WTC11 (cell line): ENCODE measurements at regions not wholly inside any gene's neighbourhood (a gene's known extent, or its start where the extent isn't known, plus 50 kb on each side); places are given as distances from the start of the nearest gene placed in this dataset.

Experiments
- ATAC-seq: fragments of 200-7000 bp; cut with Tn5 transposase; 2 replicates; pipeline ENCODE4 v1.10.0; 2021; ENCODE audit warnings: mild to moderate bottlenecking, moderate library complexity
- CTCF ChIA-PET: fragments of 300-600 bp; sonication (Branson Sonifier 250); formaldehyde crosslinking; loops from one replicate; lab custom pipeline; 2021; ENCODE audit warnings: antibody characterized with exemption; lab: Charles Lee
- POLR2A ChIA-PET: fragments of 350-600 bp; sonication (Branson Sonifier 250); formaldehyde crosslinking; loops from one replicate; lab custom pipeline; 2021; ENCODE audit warnings: antibody characterized with exemption; lab: Charles Lee
- DNase-seq: peaks from one replicate; pipeline ENCODE4 v3.0.0; 2021; ENCODE audit warnings: low spot score
- H3K27ac Mint-ChIP-seq: 2 replicates; pipeline ENCODE4 v1.8.0; 2021; ENCODE audit warnings: mixed read lengths
- H3K27me3 Mint-ChIP-seq: 2 replicates; pipeline ENCODE4 v1.8.0; 2021; ENCODE audit warnings: low read depth, mild to moderate bottlenecking, moderate library complexity, mixed read lengths
- H3K36me3 Mint-ChIP-seq: 2 replicates; pipeline ENCODE4 v1.8.0; 2021; ENCODE audit warnings: mixed read lengths
- H3K4me1 Mint-ChIP-seq: 2 replicates; pipeline ENCODE4 v1.8.0; 2022; ENCODE audit warnings: mixed read lengths
- H3K4me3 Mint-ChIP-seq: 2 replicates; pipeline ENCODE4 v1.8.0; 2021; ENCODE audit warnings: mild to moderate bottlenecking, moderate library complexity, mixed read lengths
- H3K9me3 Mint-ChIP-seq: 2 replicates; pipeline ENCODE4 v1.8.0; 2021; ENCODE audit warnings: mixed read lengths
- ELF4 ChIP-seq: sonication (generic); formaldehyde crosslinking; IDR thresholded peaks from 2 replicates; pipeline ENCODE4 v1.8.1; 2022; ENCODE audit warnings: low read depth, mild to moderate bottlenecking, moderate library complexity, missing genetic modification reagents
- GTF2I ChIP-seq: fragments of 250-450 bp; sonication (Bioruptor Pico); conservative IDR thresholded peaks from 2 replicates; pipeline ENCODE4 v1.4.0; 2021; ENCODE audit warnings: mild to moderate bottlenecking
- NFE2L1 ChIP-seq: sonication (generic); formaldehyde crosslinking; IDR thresholded peaks from 2 replicates; pipeline ENCODE4 v1.8.1; 2023; ENCODE audit warnings: missing genetic modification reagents
- SMAD3 ChIP-seq: sonication (generic); formaldehyde crosslinking; IDR thresholded peaks from 2 replicates; pipeline ENCODE4 v1.8.0; 2022; ENCODE audit warnings: missing genetic modification reagents, mild to moderate bottlenecking, borderline replicate concordance
- ZNF416 ChIP-seq: fragments of 250-450 bp; sonication (Bioruptor Pico); IDR thresholded peaks from 2 replicates; pipeline ENCODE4 v1.9.0; 2021; ENCODE audit warnings: mild to moderate bottlenecking, inconsistent platforms
- ZNF423 ChIP-seq: fragments of 250-450 bp; sonication (Bioruptor Pico); IDR thresholded peaks from 2 replicates; pipeline ENCODE4 v2.1.2; 2022; ENCODE audit warnings: mild to moderate bottlenecking, moderate library complexity
- TF ChIP-seq, protein P1 (sequence below): fragments of 250-450 bp; sonication (Bioruptor Pico); IDR thresholded peaks from 2 replicates; pipeline ENCODE4 v1.9.0; 2021; ENCODE audit warnings: mild to moderate bottlenecking, borderline replicate concordance
- TF ChIP-seq, protein P2 (sequence below): fragments of 250-450 bp; sonication (Bioruptor Pico); IDR thresholded peaks from 2 replicates; pipeline ENCODE4 v1.9.0; 2021; ENCODE audit warnings: moderate library complexity, mild to moderate bottlenecking, inconsistent platforms, borderline replicate concordance
- TF ChIP-seq, protein P3 (sequence below): sonication (generic); formaldehyde crosslinking; IDR thresholded peaks from 2 replicates; pipeline ENCODE4 v1.8.1; 2023; ENCODE audit warnings: mild to moderate bottlenecking, missing genetic modification reagents
- TF ChIP-seq, protein P4 (sequence below): sonication (generic); formaldehyde crosslinking; IDR thresholded peaks from 2 replicates; pipeline ENCODE4 v1.8.0; 2022; ENCODE audit warnings: mild to moderate bottlenecking, missing genetic modification reagents
- TF ChIP-seq, protein P5 (sequence below): sonication (generic); formaldehyde crosslinking; IDR thresholded peaks from 2 replicates; pipeline ENCODE4 v1.8.1; 2022; ENCODE audit warnings: missing genetic modification reagents, borderline replicate concordance
- TF ChIP-seq, protein P6 (sequence below): sonication (generic); formaldehyde crosslinking; IDR thresholded peaks from 2 replicates; pipeline ENCODE4 v1.8.0; 2022; ENCODE audit warnings: missing genetic modification reagents
- TF ChIP-seq, protein P7 (sequence below): sonication (generic); formaldehyde crosslinking; IDR thresholded peaks from 2 replicates; pipeline ENCODE4 v1.8.0; 2023; ENCODE audit warnings: mild to moderate bottlenecking, missing genetic modification reagents
- TF ChIP-seq, protein P8 (sequence below): sonication (generic); formaldehyde crosslinking; IDR thresholded peaks from 2 replicates; pipeline ENCODE4 v1.8.0; 2023; ENCODE audit warnings: missing genetic modification reagents, mild to moderate bottlenecking, borderline replicate concordance
- TF ChIP-seq, protein P9 (sequence below): sonication (generic); formaldehyde crosslinking; IDR thresholded peaks from 2 replicates; pipeline ENCODE4 v1.8.1; 2023; ENCODE audit warnings: mild to moderate bottlenecking, missing genetic modification reagents, moderate library complexity

DNA sequence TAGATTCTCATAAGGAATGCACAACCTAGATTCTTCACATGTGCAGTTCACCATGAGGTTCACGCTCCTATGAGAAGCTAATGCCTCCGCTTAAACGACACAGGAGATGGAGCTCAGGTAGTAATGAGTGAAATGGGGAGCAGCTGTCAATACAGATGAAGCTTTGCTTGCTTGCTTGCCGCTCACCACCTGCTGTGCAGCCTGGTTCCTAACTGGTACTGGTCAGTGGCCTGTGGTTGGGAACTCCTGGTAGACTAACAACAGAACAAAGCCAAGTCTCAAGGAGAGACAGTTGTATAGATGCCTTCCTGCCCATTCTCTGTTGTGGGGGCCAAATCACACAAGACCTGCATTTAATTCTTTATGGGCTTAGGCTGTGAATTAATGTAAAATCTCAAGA, 449.2 kb upstream of the TNP1 start:
- CTCF ChIA-PET, result no interaction called here
- TF ChIP-seq, protein P1, sequence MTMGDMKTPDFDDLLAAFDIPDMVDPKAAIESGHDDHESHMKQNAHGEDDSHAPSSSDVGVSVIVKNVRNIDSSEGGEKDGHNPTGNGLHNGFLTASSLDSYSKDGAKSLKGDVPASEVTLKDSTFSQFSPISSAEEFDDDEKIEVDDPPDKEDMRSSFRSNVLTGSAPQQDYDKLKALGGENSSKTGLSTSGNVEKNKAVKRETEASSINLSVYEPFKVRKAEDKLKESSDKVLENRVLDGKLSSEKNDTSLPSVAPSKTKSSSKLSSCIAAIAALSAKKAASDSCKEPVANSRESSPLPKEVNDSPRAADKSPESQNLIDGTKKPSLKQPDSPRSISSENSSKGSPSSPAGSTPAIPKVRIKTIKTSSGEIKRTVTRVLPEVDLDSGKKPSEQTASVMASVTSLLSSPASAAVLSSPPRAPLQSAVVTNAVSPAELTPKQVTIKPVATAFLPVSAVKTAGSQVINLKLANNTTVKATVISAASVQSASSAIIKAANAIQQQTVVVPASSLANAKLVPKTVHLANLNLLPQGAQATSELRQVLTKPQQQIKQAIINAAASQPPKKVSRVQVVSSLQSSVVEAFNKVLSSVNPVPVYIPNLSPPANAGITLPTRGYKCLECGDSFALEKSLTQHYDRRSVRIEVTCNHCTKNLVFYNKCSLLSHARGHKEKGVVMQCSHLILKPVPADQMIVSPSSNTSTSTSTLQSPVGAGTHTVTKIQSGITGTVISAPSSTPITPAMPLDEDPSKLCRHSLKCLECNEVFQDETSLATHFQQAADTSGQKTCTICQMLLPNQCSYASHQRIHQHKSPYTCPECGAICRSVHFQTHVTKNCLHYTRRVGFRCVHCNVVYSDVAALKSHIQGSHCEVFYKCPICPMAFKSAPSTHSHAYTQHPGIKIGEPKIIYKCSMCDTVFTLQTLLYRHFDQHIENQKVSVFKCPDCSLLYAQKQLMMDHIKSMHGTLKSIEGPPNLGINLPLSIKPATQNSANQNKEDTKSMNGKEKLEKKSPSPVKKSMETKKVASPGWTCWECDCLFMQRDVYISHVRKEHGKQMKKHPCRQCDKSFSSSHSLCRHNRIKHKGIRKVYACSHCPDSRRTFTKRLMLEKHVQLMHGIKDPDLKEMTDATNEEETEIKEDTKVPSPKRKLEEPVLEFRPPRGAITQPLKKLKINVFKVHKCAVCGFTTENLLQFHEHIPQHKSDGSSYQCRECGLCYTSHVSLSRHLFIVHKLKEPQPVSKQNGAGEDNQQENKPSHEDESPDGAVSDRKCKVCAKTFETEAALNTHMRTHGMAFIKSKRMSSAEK (CRISPR knock-in tag), result no peak
- TF ChIP-seq, protein P2, sequence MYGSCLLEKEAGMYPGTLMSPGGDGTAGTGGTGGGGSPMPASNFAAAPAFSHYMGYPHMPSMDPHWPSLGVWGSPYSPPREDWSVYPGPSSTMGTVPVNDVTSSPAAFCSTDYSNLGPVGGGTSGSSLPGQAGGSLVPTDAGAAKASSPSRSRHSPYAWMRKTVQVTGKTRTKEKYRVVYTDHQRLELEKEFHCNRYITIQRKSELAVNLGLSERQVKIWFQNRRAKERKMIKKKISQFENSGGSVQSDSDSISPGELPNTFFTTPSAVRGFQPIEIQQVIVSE, result no peak
- TF ChIP-seq, protein P3, sequence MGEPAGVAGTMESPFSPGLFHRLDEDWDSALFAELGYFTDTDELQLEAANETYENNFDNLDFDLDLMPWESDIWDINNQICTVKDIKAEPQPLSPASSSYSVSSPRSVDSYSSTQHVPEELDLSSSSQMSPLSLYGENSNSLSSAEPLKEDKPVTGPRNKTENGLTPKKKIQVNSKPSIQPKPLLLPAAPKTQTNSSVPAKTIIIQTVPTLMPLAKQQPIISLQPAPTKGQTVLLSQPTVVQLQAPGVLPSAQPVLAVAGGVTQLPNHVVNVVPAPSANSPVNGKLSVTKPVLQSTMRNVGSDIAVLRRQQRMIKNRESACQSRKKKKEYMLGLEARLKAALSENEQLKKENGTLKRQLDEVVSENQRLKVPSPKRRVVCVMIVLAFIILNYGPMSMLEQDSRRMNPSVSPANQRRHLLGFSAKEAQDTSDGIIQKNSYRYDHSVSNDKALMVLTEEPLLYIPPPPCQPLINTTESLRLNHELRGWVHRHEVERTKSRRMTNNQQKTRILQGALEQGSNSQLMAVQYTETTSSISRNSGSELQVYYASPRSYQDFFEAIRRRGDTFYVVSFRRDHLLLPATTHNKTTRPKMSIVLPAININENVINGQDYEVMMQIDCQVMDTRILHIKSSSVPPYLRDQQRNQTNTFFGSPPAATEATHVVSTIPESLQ (CRISPR knock-in tag), result no peak
- no peak for TF ChIP-seq ZNF423 (CRISPR knock-in tag)
- TF ChIP-seq, protein P4, sequence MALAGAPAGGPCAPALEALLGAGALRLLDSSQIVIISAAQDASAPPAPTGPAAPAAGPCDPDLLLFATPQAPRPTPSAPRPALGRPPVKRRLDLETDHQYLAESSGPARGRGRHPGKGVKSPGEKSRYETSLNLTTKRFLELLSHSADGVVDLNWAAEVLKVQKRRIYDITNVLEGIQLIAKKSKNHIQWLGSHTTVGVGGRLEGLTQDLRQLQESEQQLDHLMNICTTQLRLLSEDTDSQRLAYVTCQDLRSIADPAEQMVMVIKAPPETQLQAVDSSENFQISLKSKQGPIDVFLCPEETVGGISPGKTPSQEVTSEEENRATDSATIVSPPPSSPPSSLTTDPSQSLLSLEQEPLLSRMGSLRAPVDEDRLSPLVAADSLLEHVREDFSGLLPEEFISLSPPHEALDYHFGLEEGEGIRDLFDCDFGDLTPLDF (CRISPR knock-in tag), result no peak
- TF ChIP-seq NFE2L1 (CRISPR knock-in tag), result no peak
- no peak for TF ChIP-seq GTF2I
- TF ChIP-seq ZNF416 (CRISPR knock-in tag), result no peak
- TF ChIP-seq SMAD3 (CRISPR knock-in tag), result no peak
- TF ChIP-seq, protein P5, sequence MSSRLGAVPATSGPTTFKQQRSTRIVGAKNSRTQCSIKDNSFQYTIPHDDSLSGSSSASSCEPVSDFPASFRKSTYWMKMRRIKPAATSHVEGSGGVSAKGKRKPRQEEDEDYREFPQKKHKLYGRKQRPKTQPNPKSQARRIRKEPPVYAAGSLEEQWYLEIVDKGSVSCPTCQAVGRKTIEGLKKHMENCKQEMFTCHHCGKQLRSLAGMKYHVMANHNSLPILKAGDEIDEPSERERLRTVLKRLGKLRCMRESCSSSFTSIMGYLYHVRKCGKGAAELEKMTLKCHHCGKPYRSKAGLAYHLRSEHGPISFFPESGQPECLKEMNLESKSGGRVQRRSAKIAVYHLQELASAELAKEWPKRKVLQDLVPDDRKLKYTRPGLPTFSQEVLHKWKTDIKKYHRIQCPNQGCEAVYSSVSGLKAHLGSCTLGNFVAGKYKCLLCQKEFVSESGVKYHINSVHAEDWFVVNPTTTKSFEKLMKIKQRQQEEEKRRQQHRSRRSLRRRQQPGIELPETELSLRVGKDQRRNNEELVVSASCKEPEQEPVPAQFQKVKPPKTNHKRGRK (CRISPR knock-in tag), result no peak
- TF ChIP-seq, protein P6, sequence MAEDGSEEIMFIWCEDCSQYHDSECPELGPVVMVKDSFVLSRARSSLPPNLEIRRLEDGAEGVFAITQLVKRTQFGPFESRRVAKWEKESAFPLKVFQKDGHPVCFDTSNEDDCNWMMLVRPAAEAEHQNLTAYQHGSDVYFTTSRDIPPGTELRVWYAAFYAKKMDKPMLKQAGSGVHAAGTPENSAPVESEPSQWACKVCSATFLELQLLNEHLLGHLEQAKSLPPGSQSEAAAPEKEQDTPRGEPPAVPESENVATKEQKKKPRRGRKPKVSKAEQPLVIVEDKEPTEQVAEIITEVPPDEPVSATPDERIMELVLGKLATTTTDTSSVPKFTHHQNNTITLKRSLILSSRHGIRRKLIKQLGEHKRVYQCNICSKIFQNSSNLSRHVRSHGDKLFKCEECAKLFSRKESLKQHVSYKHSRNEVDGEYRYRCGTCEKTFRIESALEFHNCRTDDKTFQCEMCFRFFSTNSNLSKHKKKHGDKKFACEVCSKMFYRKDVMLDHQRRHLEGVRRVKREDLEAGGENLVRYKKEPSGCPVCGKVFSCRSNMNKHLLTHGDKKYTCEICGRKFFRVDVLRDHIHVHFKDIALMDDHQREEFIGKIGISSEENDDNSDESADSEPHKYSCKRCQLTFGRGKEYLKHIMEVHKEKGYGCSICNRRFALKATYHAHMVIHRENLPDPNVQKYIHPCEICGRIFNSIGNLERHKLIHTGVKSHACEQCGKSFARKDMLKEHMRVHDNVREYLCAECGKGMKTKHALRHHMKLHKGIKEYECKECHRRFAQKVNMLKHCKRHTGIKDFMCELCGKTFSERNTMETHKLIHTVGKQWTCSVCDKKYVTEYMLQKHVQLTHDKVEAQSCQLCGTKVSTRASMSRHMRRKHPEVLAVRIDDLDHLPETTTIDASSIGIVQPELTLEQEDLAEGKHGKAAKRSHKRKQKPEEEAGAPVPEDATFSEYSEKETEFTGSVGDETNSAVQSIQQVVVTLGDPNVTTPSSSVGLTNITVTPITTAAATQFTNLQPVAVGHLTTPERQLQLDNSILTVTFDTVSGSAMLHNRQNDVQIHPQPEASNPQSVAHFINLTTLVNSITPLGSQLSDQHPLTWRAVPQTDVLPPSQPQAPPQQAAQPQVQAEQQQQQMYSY, result no peak
- TF ChIP-seq ELF4 (CRISPR knock-in tag), result no peak
- TF ChIP-seq, protein P7, sequence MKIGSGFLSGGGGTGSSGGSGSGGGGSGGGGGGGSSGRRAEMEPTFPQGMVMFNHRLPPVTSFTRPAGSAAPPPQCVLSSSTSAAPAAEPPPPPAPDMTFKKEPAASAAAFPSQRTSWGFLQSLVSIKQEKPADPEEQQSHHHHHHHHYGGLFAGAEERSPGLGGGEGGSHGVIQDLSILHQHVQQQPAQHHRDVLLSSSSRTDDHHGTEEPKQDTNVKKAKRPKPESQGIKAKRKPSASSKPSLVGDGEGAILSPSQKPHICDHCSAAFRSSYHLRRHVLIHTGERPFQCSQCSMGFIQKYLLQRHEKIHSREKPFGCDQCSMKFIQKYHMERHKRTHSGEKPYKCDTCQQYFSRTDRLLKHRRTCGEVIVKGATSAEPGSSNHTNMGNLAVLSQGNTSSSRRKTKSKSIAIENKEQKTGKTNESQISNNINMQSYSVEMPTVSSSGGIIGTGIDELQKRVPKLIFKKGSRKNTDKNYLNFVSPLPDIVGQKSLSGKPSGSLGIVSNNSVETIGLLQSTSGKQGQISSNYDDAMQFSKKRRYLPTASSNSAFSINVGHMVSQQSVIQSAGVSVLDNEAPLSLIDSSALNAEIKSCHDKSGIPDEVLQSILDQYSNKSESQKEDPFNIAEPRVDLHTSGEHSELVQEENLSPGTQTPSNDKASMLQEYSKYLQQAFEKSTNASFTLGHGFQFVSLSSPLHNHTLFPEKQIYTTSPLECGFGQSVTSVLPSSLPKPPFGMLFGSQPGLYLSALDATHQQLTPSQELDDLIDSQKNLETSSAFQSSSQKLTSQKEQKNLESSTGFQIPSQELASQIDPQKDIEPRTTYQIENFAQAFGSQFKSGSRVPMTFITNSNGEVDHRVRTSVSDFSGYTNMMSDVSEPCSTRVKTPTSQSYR (CRISPR knock-in tag), result no peak
- TF ChIP-seq, protein P8, sequence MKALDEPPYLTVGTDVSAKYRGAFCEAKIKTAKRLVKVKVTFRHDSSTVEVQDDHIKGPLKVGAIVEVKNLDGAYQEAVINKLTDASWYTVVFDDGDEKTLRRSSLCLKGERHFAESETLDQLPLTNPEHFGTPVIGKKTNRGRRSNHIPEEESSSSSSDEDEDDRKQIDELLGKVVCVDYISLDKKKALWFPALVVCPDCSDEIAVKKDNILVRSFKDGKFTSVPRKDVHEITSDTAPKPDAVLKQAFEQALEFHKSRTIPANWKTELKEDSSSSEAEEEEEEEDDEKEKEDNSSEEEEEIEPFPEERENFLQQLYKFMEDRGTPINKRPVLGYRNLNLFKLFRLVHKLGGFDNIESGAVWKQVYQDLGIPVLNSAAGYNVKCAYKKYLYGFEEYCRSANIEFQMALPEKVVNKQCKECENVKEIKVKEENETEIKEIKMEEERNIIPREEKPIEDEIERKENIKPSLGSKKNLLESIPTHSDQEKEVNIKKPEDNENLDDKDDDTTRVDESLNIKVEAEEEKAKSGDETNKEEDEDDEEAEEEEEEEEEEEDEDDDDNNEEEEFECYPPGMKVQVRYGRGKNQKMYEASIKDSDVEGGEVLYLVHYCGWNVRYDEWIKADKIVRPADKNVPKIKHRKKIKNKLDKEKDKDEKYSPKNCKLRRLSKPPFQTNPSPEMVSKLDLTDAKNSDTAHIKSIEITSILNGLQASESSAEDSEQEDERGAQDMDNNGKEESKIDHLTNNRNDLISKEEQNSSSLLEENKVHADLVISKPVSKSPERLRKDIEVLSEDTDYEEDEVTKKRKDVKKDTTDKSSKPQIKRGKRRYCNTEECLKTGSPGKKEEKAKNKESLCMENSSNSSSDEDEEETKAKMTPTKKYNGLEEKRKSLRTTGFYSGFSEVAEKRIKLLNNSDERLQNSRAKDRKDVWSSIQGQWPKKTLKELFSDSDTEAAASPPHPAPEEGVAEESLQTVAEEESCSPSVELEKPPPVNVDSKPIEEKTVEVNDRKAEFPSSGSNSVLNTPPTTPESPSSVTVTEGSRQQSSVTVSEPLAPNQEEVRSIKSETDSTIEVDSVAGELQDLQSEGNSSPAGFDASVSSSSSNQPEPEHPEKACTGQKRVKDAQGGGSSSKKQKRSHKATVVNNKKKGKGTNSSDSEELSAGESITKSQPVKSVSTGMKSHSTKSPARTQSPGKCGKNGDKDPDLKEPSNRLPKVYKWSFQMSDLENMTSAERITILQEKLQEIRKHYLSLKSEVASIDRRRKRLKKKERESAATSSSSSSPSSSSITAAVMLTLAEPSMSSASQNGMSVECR, result no peak
- TF ChIP-seq, protein P9, sequence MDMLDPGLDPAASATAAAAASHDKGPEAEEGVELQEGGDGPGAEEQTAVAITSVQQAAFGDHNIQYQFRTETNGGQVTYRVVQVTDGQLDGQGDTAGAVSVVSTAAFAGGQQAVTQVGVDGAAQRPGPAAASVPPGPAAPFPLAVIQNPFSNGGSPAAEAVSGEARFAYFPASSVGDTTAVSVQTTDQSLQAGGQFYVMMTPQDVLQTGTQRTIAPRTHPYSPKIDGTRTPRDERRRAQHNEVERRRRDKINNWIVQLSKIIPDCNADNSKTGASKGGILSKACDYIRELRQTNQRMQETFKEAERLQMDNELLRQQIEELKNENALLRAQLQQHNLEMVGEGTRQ (CRISPR knock-in tag), result no peak

More for the DNA sequence above, 449.2 kb upstream of the TNP1 start:
- POLR2A ChIA-PET, result no interaction called here
- Mint-ChIP-seq H3K27ac (no peak overlapping the region), H3K27me3 (peaks cover 22% of the 10 kb centered on the region), H3K4me1 (peaks cover 7% of the 10 kb centered on the region), H3K9me3 (peaks cover 35% of the 10 kb centered on the region), H3K4me3 (no peak overlapping the region), H3K36me3 (peaks cover 4% of the 10 kb centered on the region; the same call in 1 of the 2 replicates)
- ATAC-seq (no peak), DNase-seq (no peak)
